ENCODE measurements at regions not wholly inside any gene's neighbourhood (a gene's known extent, or its start where the extent isn't known, plus 50 kb on each side); places are given as distances from the start of the nearest gene placed in this dataset.

- TF ChIP-seq ZNF384 (IDR thresholded peaks at IDR 0.05), result no peak
- TF ChIP-seq SUZ12 (IDR thresholded peaks at IDR 0.05), result no peak
- TF ChIP-seq BHLHE40 (IDR thresholded peaks at IDR 0.05; ENCODE audit: borderline replicate concordance), result no peak
- no peak for TF ChIP-seq NFRKB (IDR thresholded peaks at IDR 0.05)
- no peak for TF ChIP-seq HDGF (IDR thresholded peaks at IDR 0.05; ENCODE audit: borderline replicate concordance)
- no peak for TF ChIP-seq FOXK2 (IDR thresholded peaks at IDR 0.05)
- no peak for TF ChIP-seq SP1 (IDR thresholded peaks at IDR 0.05)
- no peak for TF ChIP-seq FOXM1 (IDR thresholded peaks at IDR 0.05; ENCODE audit: borderline replicate concordance)
- no peak for TF ChIP-seq TARDBP (IDR thresholded peaks at IDR 0.05)
- no peak for TF ChIP-seq ELF4 (IDR thresholded peaks at IDR 0.05)
- TF ChIP-seq ARNT (IDR thresholded peaks at IDR 0.05), result no peak
- TF ChIP-seq PKNOX1 (IDR thresholded peaks at IDR 0.05), result no peak
- no peak for TF ChIP-seq LEF1 (IDR thresholded peaks at IDR 0.05; ENCODE audit: borderline replicate concordance)
- TF ChIP-seq FOXA1 (IDR thresholded peaks at IDR 0.05), result no peak
These were observed 364.7 kb downstream of the PTPRU start for GRCh38 chr1:29601021-29601420.
